Psoas muscle (tissue), 7 donors: ENCODE measurements at regions not wholly inside any gene's neighbourhood (a gene's known extent, or its start where the extent isn't known, plus 50 kb on each side); places are given as distances from the start of the nearest gene placed in this dataset.

Source experiments
- ATAC-seq, 4 donors: fragments of 200-7000 bp; cut with Tn5 transposase; one replicate each; pipeline ENCODE4 v1.9.1; 2020; ENCODE audit warnings: moderate library complexity in 3 of 4, mild to moderate bottlenecking in 2 of 4
- DNase-seq, 2 donors: peaks; one replicate each; pipeline ENCODE4 v3.0.0-alpha.2; 2020
- H3K27ac ChIP-seq: fragments of 200-600 bp; one replicate; pipeline ENCODE4 v1.8.0; 2022
- H3K27me3 ChIP-seq, 3 donors: fragments of 200-600 bp in 1 of 3; one replicate each; pipeline versions ENCODE4 v1.6.1 to v1.8.0; 2013 to 2022; ENCODE audit warnings: low read length in 2 of 3, mild to moderate bottlenecking in 2 of 3, moderate library complexity in 1 of 3; ENCODE audit not compliant: insufficient read depth in 3 of 3
- H3K36me3 ChIP-seq, 2 donors: fragments of 200-600 bp in 1 of 2; one replicate each; pipeline versions ENCODE4 v1.6.1 to v1.8.0; 2013 to 2022; ENCODE audit warnings: low read depth in 1 of 2, mild to moderate bottlenecking in 1 of 2, moderate library complexity in 1 of 2; ENCODE audit not compliant: insufficient read depth in 1 of 2
- H3K4me1 ChIP-seq: fragments of 200-600 bp; one replicate; pipeline ENCODE4 v1.8.0; 2022
- H3K4me3 ChIP-seq: fragments of 200-600 bp; one replicate; pipeline ENCODE4 v1.8.0; 2022; ENCODE audit warnings: mild to moderate bottlenecking
- H3K9me3 ChIP-seq: fragments of 200-600 bp; one replicate; pipeline ENCODE4 v1.8.0; 2022
- WGBS, 3 donors: extraction: QIAGEN DNeasy Blood & Tissue Kit; methylation state at CpG; one replicate each; pipeline versions ENCODE4 v1.1.6 to v1.1.7; 2013; 5-methylcytosine and 5-hydroxymethylcytosine counted together
- intact Hi-C, 2 donors: fragments of 100-400 bp; cut with DNase I; formaldehyde crosslinking; loops; one replicate each; pipeline versions ENCODE4 v1.11.0 to v1.14.2; 2022
- TF ChIP-seq, protein P1 (sequence below): fragments of 200-600 bp; IDR thresholded peaks from one replicate; pipeline ENCODE4 v1.8.0; 2022; ENCODE audit warnings: antibody characterized with exemption
- donor health status: healthy with polysubstance abuse.
- donor health status: DM: no; HTN: no; CAD: no; lungs with moderate emphysema.
- donor health status: Bipolar disorder and iron deficiency.
- donor health status: healthy.
- donor health status: DM: yes; HTN: yes; CAD: no.
- donor health status: DM: no; HTN: no; CAD: no.
- donor health status: DM: yes; HTN: yes; CAD: no.

DNA sequence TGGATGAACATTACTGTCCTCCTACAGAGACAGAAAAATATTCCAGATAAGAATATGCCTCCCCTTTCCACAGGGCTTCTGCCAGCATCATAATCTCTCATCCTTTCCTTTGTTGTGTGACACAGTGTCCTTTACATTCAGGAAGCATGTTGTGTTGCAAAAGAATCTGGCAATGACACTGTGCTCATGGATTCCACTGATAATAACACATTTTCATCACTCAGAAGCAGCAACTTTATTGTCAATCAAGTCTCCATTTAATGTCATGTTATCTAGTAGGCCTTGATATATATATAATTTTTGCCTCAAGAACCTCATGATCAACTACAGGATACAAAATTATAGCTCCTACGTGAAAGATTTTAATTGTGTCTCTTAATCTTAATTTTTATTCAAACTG, 833.9 kb downstream of the FSTL5 start:
- intact Hi-C loops, result no loop called here
- Histone ChIP-seq H3K9me3 (no peaks in the 10 kb centered on the region), H3K4me1 (no peaks in the 10 kb centered on the region), H3K4me3 (no peak overlapping the region), H3K36me3 (no peaks in the 10 kb centered on the region), H3K27ac (no peak overlapping the region), H3K27me3 (no peaks in the 10 kb centered on the region)
- ATAC-seq, result no peak
- WGBS, 3 donors, result 88 to 95% (median 93%) methylated on average over 1 of the region's 1 CpG
- TF ChIP-seq, protein P1, sequence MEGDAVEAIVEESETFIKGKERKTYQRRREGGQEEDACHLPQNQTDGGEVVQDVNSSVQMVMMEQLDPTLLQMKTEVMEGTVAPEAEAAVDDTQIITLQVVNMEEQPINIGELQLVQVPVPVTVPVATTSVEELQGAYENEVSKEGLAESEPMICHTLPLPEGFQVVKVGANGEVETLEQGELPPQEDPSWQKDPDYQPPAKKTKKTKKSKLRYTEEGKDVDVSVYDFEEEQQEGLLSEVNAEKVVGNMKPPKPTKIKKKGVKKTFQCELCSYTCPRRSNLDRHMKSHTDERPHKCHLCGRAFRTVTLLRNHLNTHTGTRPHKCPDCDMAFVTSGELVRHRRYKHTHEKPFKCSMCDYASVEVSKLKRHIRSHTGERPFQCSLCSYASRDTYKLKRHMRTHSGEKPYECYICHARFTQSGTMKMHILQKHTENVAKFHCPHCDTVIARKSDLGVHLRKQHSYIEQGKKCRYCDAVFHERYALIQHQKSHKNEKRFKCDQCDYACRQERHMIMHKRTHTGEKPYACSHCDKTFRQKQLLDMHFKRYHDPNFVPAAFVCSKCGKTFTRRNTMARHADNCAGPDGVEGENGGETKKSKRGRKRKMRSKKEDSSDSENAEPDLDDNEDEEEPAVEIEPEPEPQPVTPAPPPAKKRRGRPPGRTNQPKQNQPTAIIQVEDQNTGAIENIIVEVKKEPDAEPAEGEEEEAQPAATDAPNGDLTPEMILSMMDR, result no peak
- DNase-seq, result no peak

DNA sequence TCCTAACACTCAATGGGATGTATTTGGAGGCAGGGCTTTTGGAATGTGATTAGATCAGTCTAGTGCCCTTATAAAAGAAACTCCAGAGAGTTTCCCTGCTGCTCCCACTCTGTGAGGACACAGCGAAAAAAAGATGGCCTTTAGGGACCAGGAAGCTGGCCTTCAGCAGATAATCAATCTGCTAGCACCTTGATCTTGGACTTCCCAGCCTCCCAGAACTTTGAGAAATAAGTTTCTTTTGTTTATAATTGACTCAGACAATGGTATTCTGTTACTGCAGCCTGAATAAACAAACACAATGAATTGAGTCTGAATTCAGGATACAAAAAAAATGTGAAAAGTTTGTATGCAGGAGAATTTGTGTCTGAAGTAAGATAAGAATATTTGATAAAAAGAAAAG, 842.1 kb downstream of the FSTL5 start:
- 73 to 79% (median 75%) methylated on average over 1 of the region's 1 CpG for WGBS, 3 donors
- TF ChIP-seq, protein P1, result no peak
- H3K27me3 ChIP-seq, result no peaks in the 10 kb centered on the region
- ATAC-seq, result no peak
- H3K36me3 ChIP-seq, result no peaks in the 10 kb centered on the region
- intact Hi-C loops, result no loop called here
- DNase-seq, result no peak
- no peak overlapping the region for H3K27ac ChIP-seq
- no peaks in the 10 kb centered on the region for H3K9me3 ChIP-seq
- no peak overlapping the region for H3K4me3 ChIP-seq
- no peaks in the 10 kb centered on the region for H3K4me1 ChIP-seq

DNA sequence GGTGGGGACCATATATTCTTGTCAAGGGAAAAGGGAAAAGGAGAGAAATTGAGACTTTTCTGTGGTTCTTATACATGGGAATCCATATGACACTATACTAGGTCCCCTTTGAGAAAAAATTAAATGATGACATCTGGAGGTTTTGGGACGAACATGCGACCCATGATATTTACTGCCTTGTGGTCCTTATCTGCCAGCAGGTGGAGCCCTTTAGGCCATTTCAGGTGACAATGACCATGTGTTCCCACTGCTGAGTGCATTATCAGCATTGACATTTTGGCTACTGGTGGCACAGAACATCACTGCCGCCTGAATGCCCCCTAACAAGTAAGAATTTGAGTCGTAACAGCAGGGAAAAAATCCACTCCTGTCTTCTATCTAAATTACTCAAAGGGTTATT, 843.4 kb downstream of the FSTL5 start:
- no peak for ATAC-seq
- Histone ChIP-seq H3K9me3 (no peaks in the 10 kb centered on the region), H3K4me3 (no peak overlapping the region), H3K27me3 (no peaks in the 10 kb centered on the region), H3K36me3 (no peaks in the 10 kb centered on the region), H3K4me1 (no peaks in the 10 kb centered on the region), H3K27ac (no peak overlapping the region)
- WGBS, 3 donors, result 43 to 75% (median 73%) methylated on average over 4 of the region's 4 CpGs
- intact Hi-C loops, result no loop called here
- TF ChIP-seq, protein P1, result no peak
- no peak for DNase-seq

DNA sequence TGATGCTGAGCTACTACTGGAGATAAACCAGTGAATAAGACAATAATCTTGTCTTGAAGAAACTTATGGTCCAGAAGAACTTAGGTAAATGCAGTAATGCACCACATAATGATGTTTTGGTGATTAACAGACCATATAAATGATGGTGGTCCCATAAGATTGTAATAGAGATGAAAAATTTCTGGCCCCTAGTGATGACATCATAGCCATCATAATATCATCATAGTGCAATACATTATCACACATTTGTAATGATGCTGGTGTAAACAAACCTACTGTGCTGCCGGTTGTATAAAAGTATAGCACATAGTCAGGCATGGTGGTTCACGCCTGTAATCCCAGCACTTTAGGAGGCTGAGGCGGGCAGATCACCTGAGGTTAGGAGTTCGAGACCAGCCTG, 846.8 kb downstream of the FSTL5 start:
- Histone ChIP-seq H3K36me3 (no peaks in the 10 kb centered on the region), H3K4me3 (no peak overlapping the region), H3K27ac (no peak overlapping the region), H3K27me3 (no peaks in the 10 kb centered on the region), H3K4me1 (no peaks in the 10 kb centered on the region), H3K9me3 (no peaks in the 10 kb centered on the region)
- ATAC-seq (no peak), DNase-seq (no peak)
- WGBS, 3 donors, result 93 to 96% (median 96%) methylated on average over 4 of the region's 4 CpGs
- TF ChIP-seq, protein P1, result no peak
- intact Hi-C loops, result no loop called here

DNA sequence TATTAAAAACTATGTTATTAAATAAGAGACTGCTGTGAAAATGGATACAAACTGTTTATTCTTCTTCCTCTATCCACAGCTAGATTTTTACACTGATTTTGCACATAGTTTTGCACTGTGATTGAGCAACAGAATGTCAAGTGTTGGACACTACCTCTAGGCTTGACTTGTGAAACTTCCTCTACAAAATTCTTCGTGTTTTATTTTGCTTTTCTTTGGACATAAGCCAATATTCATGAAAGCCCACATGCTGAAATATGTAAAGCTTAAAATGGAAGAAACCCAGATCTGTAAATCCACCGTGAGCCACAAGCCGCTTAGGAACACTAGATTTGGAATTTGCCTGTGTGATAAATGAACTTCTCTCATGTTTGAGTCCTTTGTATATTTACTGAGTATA, 849.4 kb downstream of the FSTL5 start:
- WGBS, 3 donors, result 10 to 14% (median 13%) methylated on average over 3 of the region's 3 CpGs
- Histone ChIP-seq H3K36me3 (no peaks in the 10 kb centered on the region), H3K4me3 (no peak overlapping the region), H3K27me3 (no peaks in the 10 kb centered on the region), H3K9me3 (no peaks in the 10 kb centered on the region), H3K4me1 (no peaks in the 10 kb centered on the region), H3K27ac (no peak overlapping the region)
- ATAC-seq (no peak), DNase-seq (no peak)
- TF ChIP-seq, protein P1, result no peak
- intact Hi-C loops, result no loop called here
